H1 (cell line): ENCODE measurements at regions not wholly inside any gene's neighbourhood (a gene's known extent, or its start where the extent isn't known, plus 50 kb on each side); places are given as distances from the start of the nearest gene placed in this dataset.

ENCODE experiments used
- CTCF ChIA-PET: fragments of 300-600 bp; sonication (Branson Sonifier 250); formaldehyde crosslinking; loops from one replicate; lab custom pipeline; 2021; ENCODE audit not compliant: partially characterized antibody; lab: Charles Lee
- POLR2A ChIA-PET: fragments of 300-600 bp; sonication (Branson Sonifier 250); formaldehyde crosslinking; loops from one replicate; lab custom pipeline; 2021; ENCODE audit warnings: inconsistent platforms; ENCODE audit not compliant: partially characterized antibody; lab: Charles Lee
- DNase-seq, 2 experiments: peaks; one replicate each; pipeline versions ENCODE4 v3.0.0 to v3.0.0-alpha.2; 2010 to 2022; ENCODE audit warnings: low spot score in 2 of 2, low read depth in 1 of 2, mixed read lengths in 1 of 2
- FAIRE-seq: peaks from 2 replicates; lab custom pipeline; 2011; peaks lifted over from hg19 to GRCh38; lab: Jason Lieb, UNC
- H2AFZ ChIP-seq: 2 replicates; pipeline ENCODE4 v1.8.1; 2012; ENCODE audit warnings: low read length, inconsistent platforms
- H2AK5ac ChIP-seq: 2 replicates; pipeline ENCODE4 v1.6.1; 2013; ENCODE audit warnings: low read depth, low read length
- H2BK120ac ChIP-seq: replicated peaks from 2 replicates; pipeline ENCODE3; 2013; ENCODE audit warnings: low read depth, low read length, inconsistent platforms
- H2BK12ac ChIP-seq: 2 replicates; pipeline ENCODE4 v1.6.1; 2013; ENCODE audit warnings: low read depth, low read length
- H2BK15ac ChIP-seq: 2 replicates; pipeline ENCODE4 v1.6.1; 2013; ENCODE audit warnings: low read length
- H2BK20ac ChIP-seq: 2 replicates; pipeline ENCODE4 v1.6.1; 2013; ENCODE audit warnings: low read length
- H2BK5ac ChIP-seq: 2 replicates; pipeline ENCODE4 v1.6.1; 2013; ENCODE audit warnings: low read depth, low read length
- H3K14ac ChIP-seq: 2 replicates; pipeline ENCODE4 v1.6.1; 2013; ENCODE audit warnings: inconsistent platforms; ENCODE audit not compliant: insufficient read length
- H3K18ac ChIP-seq: 2 replicates; pipeline ENCODE4 v1.6.1; 2013; ENCODE audit warnings: low read length; ENCODE audit errors: extremely low read depth
- H3K23ac ChIP-seq: 2 replicates; pipeline ENCODE4 v1.6.1; 2013; ENCODE audit warnings: inconsistent platforms; ENCODE audit not compliant: insufficient read length
- H3K23me2 ChIP-seq: 2 replicates; pipeline ENCODE4 v1.6.1; 2013; ENCODE audit warnings: low read depth, low read length
- H3K27ac ChIP-seq: 2 replicates; pipeline ENCODE4 v1.6.1; 2011; ENCODE audit warnings: low read depth, low read length, inconsistent platforms
- H3K27me3 ChIP-seq, 4 experiments: replicated peaks in 1 of 4; 1 replicate in 1 of 4; 2 replicates in 3 of 4; pipeline versions ENCODE4 v1.6.1 to v1.8.1; 2011 to 2013; ENCODE audit warnings: low read length in 3 of 4, mild to moderate bottlenecking in 3 of 4, inconsistent platforms in 2 of 4, mixed read lengths in 2 of 4, moderate library complexity in 1 of 4; ENCODE audit not compliant: control insufficient read depth in 3 of 4, insufficient read depth in 3 of 4; ENCODE audit errors: extremely low read depth in 1 of 4
- H3K36me3 ChIP-seq, 4 experiments: 2 replicates each; pipeline versions ENCODE4 v1.6.1 to v1.8.1; 2011 to 2013; ENCODE audit warnings: mild to moderate bottlenecking in 4 of 4, low read length in 3 of 4, moderate library complexity in 2 of 4, control low read depth in 1 of 4, inconsistent platforms in 1 of 4; ENCODE audit not compliant: insufficient read depth in 4 of 4, control insufficient read depth in 2 of 4
- H3K4ac ChIP-seq: replicated peaks from 2 replicates; pipeline ENCODE3; 2013; ENCODE audit warnings: low read length, low read depth, mixed read lengths, inconsistent platforms; ENCODE audit not compliant: insufficient read length
- H3K4me1 ChIP-seq, 4 experiments: replicated peaks in 1 of 4; 1 replicate in 1 of 4; 2 replicates in 3 of 4; pipeline versions ENCODE4 v1.6.1 to v1.8.1; 2011 to 2013; ENCODE audit warnings: low read length in 3 of 4, inconsistent platforms in 2 of 4, mixed read lengths in 1 of 4; ENCODE audit not compliant: insufficient read depth in 4 of 4, control insufficient read depth in 3 of 4
- H3K4me2 ChIP-seq, 2 experiments: 2 replicates each; pipeline versions ENCODE4 v1.6.1 to v1.8.1; 2011 to 2013; ENCODE audit warnings: low read depth in 2 of 2, low read length in 2 of 2, control low read depth in 1 of 2, inconsistent platforms in 1 of 2, mild to moderate bottlenecking in 1 of 2; ENCODE audit not compliant: insufficient read depth in 1 of 2
- H3K4me3 ChIP-seq, 4 experiments: fragments of 200-600, 300-600 bp in 1 of 4; sonication (generic), shearing (Covaris generic), sonication (Bioruptor Twin) in 1 of 4; 2 replicates each; pipeline versions ENCODE4 v1.5.1 to v1.8.1; 2011 to 2016; ENCODE audit warnings: low read length in 4 of 4, low read depth in 3 of 4, control low read depth in 2 of 4, inconsistent platforms in 2 of 4, mild to moderate bottlenecking in 2 of 4, mixed read lengths in 1 of 4, moderate library complexity in 1 of 4; ENCODE audit not compliant: insufficient read depth in 2 of 4; ENCODE audit errors: extremely low read depth in 1 of 4
- H3K56ac ChIP-seq: replicated peaks from 2 replicates; pipeline ENCODE3; 2013; ENCODE audit warnings: low read depth, mild to moderate bottlenecking, mixed read lengths, low read length, inconsistent platforms; ENCODE audit not compliant: insufficient read length
- H3K79me1 ChIP-seq: 2 replicates; pipeline ENCODE4 v1.6.1; 2013; ENCODE audit warnings: low read depth, low read length, control low read depth
- H3K79me2 ChIP-seq, 2 experiments: 2 replicates each; pipeline versions ENCODE4 v1.6.1 to v1.8.1; 2012 to 2013; ENCODE audit warnings: low read length in 2 of 2, mild to moderate bottlenecking in 2 of 2, inconsistent platforms in 1 of 2; ENCODE audit not compliant: insufficient read depth in 2 of 2, control insufficient read depth in 1 of 2
- H3K9ac ChIP-seq, 4 experiments: replicated peaks in 1 of 4; 1 replicate in 1 of 4; 2 replicates in 3 of 4; pipeline versions ENCODE4 v1.6.1 to v1.8.1; 2011 to 2013; ENCODE audit warnings: low read depth in 3 of 4, low read length in 3 of 4, control low read depth in 2 of 4, mild to moderate bottlenecking in 2 of 4, moderate library complexity in 2 of 4, inconsistent platforms in 1 of 4; ENCODE audit errors: extremely low read depth in 1 of 4
- H3K9me3 ChIP-seq, 2 experiments: 2 replicates each; pipeline versions ENCODE4 v1.6.1 to v1.8.1; 2012 to 2013; ENCODE audit warnings: mild to moderate bottlenecking in 2 of 2, moderate library complexity in 2 of 2, control low read depth in 1 of 2, inconsistent platforms in 1 of 2, low read depth in 1 of 2, low read length in 1 of 2, mixed read lengths in 1 of 2; ENCODE audit not compliant: insufficient read depth in 2 of 2
- H4K20me1 ChIP-seq, 2 experiments: replicated peaks in 1 of 2; 2 replicates each; pipeline versions ENCODE3 to v1.8.1; 2011 to 2013; ENCODE audit warnings: inconsistent platforms in 2 of 2, low read length in 2 of 2, mild to moderate bottlenecking in 1 of 2; ENCODE audit not compliant: insufficient read depth in 2 of 2, control insufficient read depth in 1 of 2
- H4K5ac ChIP-seq: 2 replicates; pipeline ENCODE4 v1.6.1; 2013; ENCODE audit warnings: low read length, low read depth, mixed read lengths, inconsistent platforms; ENCODE audit not compliant: insufficient read length
- H4K8ac ChIP-seq: 2 replicates; pipeline ENCODE4 v1.8.0; 2013; ENCODE audit warnings: mild to moderate bottlenecking, moderate library complexity, low read length, inconsistent platforms; ENCODE audit not compliant: insufficient read depth; ENCODE audit errors: extremely low read depth
- H4K91ac ChIP-seq: replicated peaks from 2 replicates; pipeline ENCODE3; 2013; ENCODE audit warnings: low read length, mixed read lengths, inconsistent platforms; ENCODE audit not compliant: insufficient read length
- ASH2L ChIP-seq: fragments of 200-600, 300-600 bp; sonication (generic); IDR thresholded peaks from one replicate; pipeline ENCODE4 v1.7.1; 2017; ENCODE audit warnings: low read length
- CHD1 ChIP-seq: IDR thresholded peaks from 2 replicates; pipeline ENCODE4 v1.6.1; 2012; ENCODE audit warnings: low read depth, low read length, improper control_type of control experiment
- JUND ChIP-seq: IDR thresholded peaks from 2 replicates; pipeline ENCODE4 v1.6.1; 2011; ENCODE audit warnings: mild to moderate bottlenecking, improper control_type of control experiment, low read length
- KDM1A ChIP-seq: fragments of 200-600, 300-600 bp; sonication (generic); IDR thresholded peaks from 2 replicates; pipeline ENCODE4 v1.7.1; 2016; ENCODE audit warnings: mild to moderate bottlenecking, low read length, borderline replicate concordance
- MAFK ChIP-seq: IDR thresholded peaks from 2 replicates; pipeline ENCODE4 v1.6.1; 2012; ENCODE audit warnings: low read depth, mild to moderate bottlenecking, improper control_type of control experiment, low read length
- MAX ChIP-seq: IDR thresholded peaks from 2 replicates; pipeline ENCODE4 v1.6.1; 2012; ENCODE audit warnings: inconsistent platforms
- RFX5 ChIP-seq: IDR thresholded peaks from 2 replicates; pipeline ENCODE4 v1.6.1; 2011; ENCODE audit warnings: low read depth, low read length, improper control_type of control experiment, borderline replicate concordance
- SIN3A ChIP-seq, 2 experiments: IDR thresholded peaks in 1 of 2; conservative IDR thresholded peaks in 1 of 2; 2 replicates each; pipeline ENCODE4 v1.6.1; 2011 to 2012; ENCODE audit warnings: low read length in 2 of 2, improper control_type of control experiment in 1 of 2, low read depth in 1 of 2, mild to moderate bottlenecking in 1 of 2
- SIRT6 ChIP-seq: IDR thresholded peaks from one replicate; pipeline ENCODE4 v1.7.1; 2012; ENCODE audit warnings: low read length, inconsistent platforms
- SP2 ChIP-seq: IDR thresholded peaks from 2 replicates; pipeline ENCODE4 v1.6.1; 2012; ENCODE audit warnings: mild to moderate bottlenecking, low read length, inconsistent platforms
- TBP ChIP-seq: IDR thresholded peaks from 2 replicates; pipeline ENCODE4 v1.6.1; 2011; ENCODE audit warnings: low read depth, low read length, improper control_type of control experiment
- TCF12 ChIP-seq: IDR thresholded peaks from 2 replicates; pipeline ENCODE4 v1.6.1; 2011; ENCODE audit warnings: low read depth, mild to moderate bottlenecking, low read length
- TEAD4 ChIP-seq: IDR thresholded peaks from 2 replicates; pipeline ENCODE4 v1.6.1; 2012; ENCODE audit warnings: low read depth, low read length, inconsistent platforms, mixed read lengths
- WGBS, 2 experiments: shearing (Covaris generic) in 1 of 2; methylation state at CpG; one replicate each; pipeline versions ENCODE4 v1.1.6 to v1.1.7; 2013 to 2015; ENCODE audit warnings: low lambda C conversion rate in 2 of 2, mixed read lengths in 2 of 2, inconsistent platforms in 1 of 2, low coverage in 1 of 2, missing lambda C conversion rate in 1 of 2; ENCODE audit not compliant: insufficient replicate concordance in 2 of 2, insufficient coverage in 1 of 2, insufficient read length in 1 of 2; ENCODE audit errors: extremely low coverage in 1 of 2, missing lambda C conversion rate in 1 of 2; 5-methylcytosine and 5-hydroxymethylcytosine counted together

GRCh38 chr18:70428439-70428838 lies 139.6 kb downstream of the SOCS6 start:
- Histone ChIP-seq H4K5ac (no peak overlapping the region), H4K20me1 (no peaks in the 10 kb centered on the region), H4K8ac (no peak overlapping the region), H2AFZ (no peak overlapping the region), H3K79me1 (no peaks in the 10 kb centered on the region), H2AK5ac (no peak overlapping the region), H3K4me1 (peaks cover 0 to 10% (median 1%) of the 10 kb centered on the region in 4 experiments; a peak in 5 of 7 replicates), H3K4me2 (no peak overlapping the region), H3K4me3 (no peak overlapping the region), H3K23ac (no peak overlapping the region), H2BK120ac (no peak overlapping the region), H3K4ac (no peak overlapping the region), H3K27ac (no peak overlapping the region), H3K27me3 (no peaks in the 10 kb centered on the region), H2BK5ac (no peak overlapping the region), H2BK15ac (no peak overlapping the region), H3K79me2 (no peaks in the 10 kb centered on the region), H3K36me3 (no peaks in the 10 kb centered on the region), H4K91ac (no peak overlapping the region), H3K18ac (no peak overlapping the region), H3K56ac (no peak overlapping the region), H2BK12ac (no peak overlapping the region), H3K23me2 (no peaks in the 10 kb centered on the region), H3K9me3 (no peaks in the 10 kb centered on the region), H2BK20ac (no peak overlapping the region), H3K14ac (no peak overlapping the region), H3K9ac (no peak overlapping the region)
- ChIA-PET CTCF (no interaction called here), POLR2A (no interaction called here)
- no peak for DNase-seq
- TF ChIP-seq TCF12, result no peak
- no peak for TF ChIP-seq ASH2L
- no peak for TF ChIP-seq RFX5
- no peak for TF ChIP-seq TBP
- TF ChIP-seq KDM1A, result no peak
- no peak for TF ChIP-seq MAFK
- no peak for TF ChIP-seq SIN3A (conservative IDR thresholded peaks at IDR 0.05 in 1 of 2, IDR thresholded peaks at IDR 0.05 in 1 of 2; ENCODE audit: low read depth in 1 of 2, low read length in 2 of 2)
- no peak for TF ChIP-seq MAX
- no peak for TF ChIP-seq SP2
- TF ChIP-seq JUND, result no peak
- no peak for TF ChIP-seq SIRT6
- no peak for TF ChIP-seq TEAD4
- no peak for TF ChIP-seq CHD1
- no peak for FAIRE-seq
- 100% methylated on average over 1 of the region's 1 CpG; no CpG with 5 or more reads in 1 of the 2 experiments for WGBS, 2 experiments
